Fibroblast of skin of back (primary cell): ENCODE measurements at regions not wholly inside any gene's neighbourhood (a gene's known extent, or its start where the extent isn't known, plus 50 kb on each side); places are given as distances from the start of the nearest gene placed in this dataset.
"Not testable (repeated sequence)": the region's sequence is repeated elsewhere in the genome, so short reads cannot be mapped to it uniquely, and the experiment has no call there.

Experiments
- DNase-seq: peaks from one replicate; pipeline ENCODE4 v3.0.0-alpha.2; 2013

DNA sequence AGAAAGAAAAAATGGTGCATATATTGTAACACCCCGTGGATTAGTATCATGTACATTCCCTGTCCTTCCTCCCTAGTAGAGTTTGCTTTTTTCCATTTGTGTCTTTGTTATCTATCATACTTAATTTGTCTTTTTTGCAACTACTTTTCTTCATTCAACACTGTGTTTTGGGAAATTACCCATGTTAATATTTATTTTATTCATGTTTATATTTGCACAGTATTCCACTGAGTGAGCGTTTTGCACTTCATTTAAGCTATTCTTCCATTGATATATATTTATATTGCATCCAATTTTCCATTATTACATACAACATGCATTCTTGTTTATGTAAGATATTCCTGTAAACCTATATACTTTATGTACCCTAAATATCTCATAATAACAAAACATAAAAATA lies 57.6 kb upstream of the FAM171A1 start:
- no peak for DNase-seq

GRCh38 chr10:15427843-15428414 lies 56.8 kb upstream of the FAM171A1 start:
- DNase-seq: peak; percentile 64

DNA sequence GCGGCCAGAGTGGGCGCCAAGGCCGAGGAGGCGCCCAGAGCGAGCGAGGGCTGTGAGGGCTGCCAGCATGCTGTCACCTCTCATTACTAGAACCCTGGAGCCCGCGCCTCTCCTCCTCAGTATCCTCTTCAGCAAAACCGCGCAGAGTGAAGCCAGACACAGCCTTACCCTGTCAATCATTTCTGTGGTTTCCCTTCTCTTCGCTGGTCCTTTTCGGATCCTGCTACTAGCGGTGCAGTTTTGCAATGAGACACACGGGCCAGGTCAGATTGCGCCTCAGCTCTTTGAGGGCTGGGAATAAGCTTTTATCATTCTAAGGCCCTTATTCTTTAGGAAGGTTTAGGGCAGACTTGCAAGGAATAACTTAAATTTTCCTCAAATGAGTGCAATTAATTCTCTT lies 55.5 kb upstream of the FAM171A1 start:
- no peak for DNase-seq

DNA sequence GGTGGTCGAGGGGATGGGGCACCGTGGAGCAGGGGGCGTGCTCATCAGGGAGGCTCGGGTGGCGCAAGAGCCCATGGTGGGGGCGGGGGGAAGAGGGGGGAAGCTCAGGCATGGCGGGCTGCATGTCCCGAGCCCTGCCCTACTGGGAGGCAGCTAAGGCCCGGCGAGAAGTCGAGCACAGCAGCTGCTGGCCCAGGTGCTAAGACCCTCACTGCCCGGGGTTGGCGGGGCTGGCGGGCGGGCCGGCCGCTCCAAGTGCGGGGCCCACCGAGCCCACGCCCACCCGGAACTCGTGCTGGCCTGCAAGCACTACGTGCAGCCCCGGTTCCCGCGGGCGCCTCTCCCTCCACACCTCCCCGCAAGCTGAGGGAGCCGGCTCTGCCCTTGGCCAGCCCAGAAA lies 55.0 kb upstream of the FAM171A1 start:
- DNase-seq: no peak

- not testable (repeated sequence) for DNase-seq
These were observed 50.8 kb upstream of the FAM171A1 start for GRCh38 chr10:15421875-15422274.
